H9 (cell line): ENCODE measurements at regions not wholly inside any gene's neighbourhood (a gene's known extent, or its start where the extent isn't known, plus 50 kb on each side); places are given as distances from the start of the nearest gene placed in this dataset.

Experiments used
- DNase-seq: peaks from one replicate; pipeline ENCODE4 v3.0.0-alpha.2; 2017
- H2AFZ ChIP-seq: one replicate; pipeline ENCODE4 v1.6.1; 2013; ENCODE audit warnings: mild to moderate bottlenecking, low read length, control low read depth, moderate library complexity
- H2AK5ac ChIP-seq: 2 replicates; pipeline ENCODE4 v1.6.1; 2013; ENCODE audit warnings: low read length, control low read depth, mixed read lengths; ENCODE audit not compliant: insufficient read length
- H2BK120ac ChIP-seq: one replicate; pipeline ENCODE4 v1.6.1; 2013; ENCODE audit warnings: low read depth, mild to moderate bottlenecking, low read length, control low read depth, inconsistent platforms; ENCODE audit not compliant: poor library complexity, severe bottlenecking
- H2BK12ac ChIP-seq: 2 replicates; pipeline ENCODE4 v1.6.1; 2013; ENCODE audit warnings: low read length, control low read depth, mixed read lengths, low read depth; ENCODE audit not compliant: insufficient read length
- H2BK15ac ChIP-seq: 2 replicates; pipeline ENCODE4 v1.6.1; 2013; ENCODE audit warnings: low read depth, low read length, control low read depth
- H2BK20ac ChIP-seq: one replicate; pipeline ENCODE4 v1.6.1; 2013; ENCODE audit warnings: low read depth, mild to moderate bottlenecking, low read length, control low read depth, inconsistent platforms; ENCODE audit not compliant: poor library complexity, severe bottlenecking
- H2BK5ac ChIP-seq: 2 replicates; pipeline ENCODE4 v1.6.1; 2013; ENCODE audit warnings: low read length, control low read depth, mixed read lengths; ENCODE audit not compliant: insufficient read length
- H3K14ac ChIP-seq: 2 replicates; pipeline ENCODE4 v1.6.1; 2013; ENCODE audit warnings: low read length, control low read depth; ENCODE audit not compliant: insufficient read depth
- H3K18ac ChIP-seq: 2 replicates; pipeline ENCODE4 v1.6.1; 2013; ENCODE audit warnings: low read depth, mild to moderate bottlenecking, mixed read lengths, low read length, control low read depth; ENCODE audit not compliant: insufficient read length
- H3K23ac ChIP-seq: 2 replicates; pipeline ENCODE4 v1.6.1; 2013; ENCODE audit warnings: low read length, control low read depth, mixed read lengths, low read depth; ENCODE audit not compliant: insufficient read length
- H3K23me2 ChIP-seq: 2 replicates; pipeline ENCODE4 v1.6.1; 2013; ENCODE audit warnings: low read depth, mild to moderate bottlenecking, mixed read lengths, low read length, control low read depth; ENCODE audit not compliant: insufficient read length, poor library complexity, severe bottlenecking
- H3K27ac ChIP-seq: 2 replicates; pipeline ENCODE4 v1.5.1; 2013; ENCODE audit warnings: low read length, control low read depth, mixed read lengths, low read depth; ENCODE audit not compliant: insufficient read length
- H3K27me3 ChIP-seq: 2 replicates; pipeline ENCODE4 v1.6.1; 2013; ENCODE audit warnings: low read length, control low read depth, inconsistent platforms; ENCODE audit not compliant: insufficient read depth
- H3K4ac ChIP-seq: 2 replicates; pipeline ENCODE4 v1.6.1; 2013; ENCODE audit warnings: low read depth, mild to moderate bottlenecking, control low read depth, inconsistent platforms, low read length, moderate library complexity
- H3K4me1 ChIP-seq: 2 replicates; pipeline ENCODE4 v1.6.1; 2013; ENCODE audit warnings: low read length, control low read depth, inconsistent platforms; ENCODE audit not compliant: insufficient read depth
- H3K4me2 ChIP-seq: 2 replicates; pipeline ENCODE4 v1.6.1; 2013; ENCODE audit warnings: low read length, control low read depth, mixed read lengths; ENCODE audit not compliant: insufficient read length, insufficient read depth
- H3K56ac ChIP-seq: 2 replicates; pipeline ENCODE4 v1.6.1; 2013; ENCODE audit warnings: low read depth, mild to moderate bottlenecking, mixed read lengths, low read length, control low read depth; ENCODE audit not compliant: insufficient read length
- H3K79me1 ChIP-seq: 2 replicates; pipeline ENCODE4 v1.6.1; 2013; ENCODE audit warnings: low read depth, mild to moderate bottlenecking, moderate library complexity, low read length, control low read depth, inconsistent platforms; ENCODE audit not compliant: insufficient read depth, poor library complexity, severe bottlenecking
- H3K79me2 ChIP-seq: 2 replicates; pipeline ENCODE4 v1.6.1; 2013; ENCODE audit warnings: low read length, control low read depth, inconsistent platforms; ENCODE audit not compliant: insufficient read depth
- H3K9ac ChIP-seq: 2 replicates; pipeline ENCODE4 v1.6.1; 2013; ENCODE audit warnings: low read length, control low read depth, mixed read lengths; ENCODE audit not compliant: insufficient read length; ENCODE audit errors: extremely low read depth
- H3K9me3 ChIP-seq: one replicate; pipeline ENCODE4 v1.6.1; 2013; ENCODE audit warnings: low read depth, low read length, inconsistent platforms; ENCODE audit not compliant: control insufficient read depth
- H3T11ph ChIP-seq: one replicate; pipeline ENCODE4 v1.6.1; 2013; ENCODE audit warnings: mild to moderate bottlenecking, low read length, control low read depth, inconsistent platforms
- H4K20me1 ChIP-seq: one replicate; pipeline ENCODE4 v1.6.1; 2013; ENCODE audit not compliant: control insufficient read depth, insufficient read length, insufficient read depth
- H4K5ac ChIP-seq: 2 replicates; pipeline ENCODE4 v1.6.1; 2013; ENCODE audit warnings: low read depth, mild to moderate bottlenecking, mixed read lengths, low read length, control low read depth; ENCODE audit not compliant: insufficient read length
- H4K8ac ChIP-seq: replicated peaks from 2 replicates; pipeline ENCODE4 v1.6.1; 2013; ENCODE audit warnings: low read length, control low read depth, mixed read lengths, low read depth; ENCODE audit not compliant: insufficient read length
- H4K91ac ChIP-seq: 2 replicates; pipeline ENCODE4 v1.6.1; 2013; ENCODE audit warnings: low read depth, mild to moderate bottlenecking, moderate library complexity, mixed read lengths, low read length, control low read depth; ENCODE audit not compliant: insufficient read length
- H3K27ac Mint-ChIP-seq, 3 experiments: 2 replicates in 2 of 3; 3 replicates in 1 of 3; pipeline ENCODE4 v1.8.0; 2020 to 2021; ENCODE audit warnings: mixed read lengths in 3 of 3, mild to moderate bottlenecking in 1 of 3, moderate library complexity in 1 of 3
- H3K27me3 Mint-ChIP-seq: 2 replicates; pipeline ENCODE4 v1.8.0; 2021; ENCODE audit warnings: low read depth, mild to moderate bottlenecking, moderate library complexity, mixed read lengths
- H3K36me3 Mint-ChIP-seq, 3 experiments: 2 replicates in 2 of 3; 3 replicates in 1 of 3; pipeline ENCODE4 v1.8.0; 2020 to 2021; ENCODE audit warnings: low read depth in 3 of 3, mixed read lengths in 3 of 3; ENCODE audit not compliant: insufficient read depth in 1 of 3
- H3K4me1 Mint-ChIP-seq, 2 experiments: 2 replicates each; pipeline ENCODE4 v1.8.0; 2020; ENCODE audit warnings: mixed read lengths in 2 of 2
- H3K4me3 Mint-ChIP-seq, 2 experiments: 2 replicates in 1 of 2; 3 replicates in 1 of 2; pipeline ENCODE4 v1.8.0; 2020 to 2021; ENCODE audit warnings: mild to moderate bottlenecking in 2 of 2, mixed read lengths in 2 of 2, moderate library complexity in 1 of 2
- H3K9me3 Mint-ChIP-seq, 2 experiments: 2 replicates in 1 of 2; 3 replicates in 1 of 2; pipeline ENCODE4 v1.8.0; 2020; ENCODE audit warnings: mild to moderate bottlenecking in 2 of 2, mixed read lengths in 2 of 2, moderate library complexity in 1 of 2
- WGBS: extraction: QIAGEN DNeasy Blood & Tissue Kit; methylation state at CpG from one replicate; pipeline ENCODE4 v1.1.7; 2013; ENCODE audit warnings: missing lambda C conversion rate, low lambda C conversion rate, mixed read lengths; ENCODE audit not compliant: insufficient read length; ENCODE audit errors: extremely low coverage; 5-methylcytosine and 5-hydroxymethylcytosine counted together
- TF ChIP-seq, protein P1 (sequence below): fragments of 200-600 bp; sonication (generic); conservative IDR thresholded peaks from 3 replicates; pipeline ENCODE4 v1.8.0; 2021; ENCODE audit warnings: antibody characterized with exemption, mild to moderate bottlenecking

GRCh38 chr18:78547817-78548216, 431.8 kb upstream of the SALL3 start:
- H3K56ac ChIP-seq: no peak overlapping the region
- H3K9me3 ChIP-seq: no peaks in the 10 kb centered on the region
- no peak overlapping the region for H3K14ac ChIP-seq
- no peaks in the 10 kb centered on the region for H3K4me1 ChIP-seq
- H2BK12ac ChIP-seq: no peak overlapping the region
- Mint-ChIP-seq H3K9me3 (peaks cover 12 to 13% of the 10 kb centered on the region in 2 experiments), H3K36me3 (peaks cover 0 to 9% (median 3%) of the 10 kb centered on the region in 3 experiments; a peak in 3 of 7 replicates), H3K4me1 (peaks cover 0 to under 1% of the 10 kb centered on the region in 2 experiments; a peak in 2 of 4 replicates), H3K27me3 (no peaks in the 10 kb centered on the region), H3K4me3 (no peak overlapping the region), H3K27ac (no peak overlapping the region)
- no peak overlapping the region for H3K27ac ChIP-seq
- no peak overlapping the region for H2AK5ac ChIP-seq
- no peaks in the 10 kb centered on the region for H3K79me2 ChIP-seq
- no peak overlapping the region for H2BK15ac ChIP-seq
- H2BK20ac ChIP-seq: no peak overlapping the region
- no peak overlapping the region for H4K8ac ChIP-seq
- TF ChIP-seq, protein P1, sequence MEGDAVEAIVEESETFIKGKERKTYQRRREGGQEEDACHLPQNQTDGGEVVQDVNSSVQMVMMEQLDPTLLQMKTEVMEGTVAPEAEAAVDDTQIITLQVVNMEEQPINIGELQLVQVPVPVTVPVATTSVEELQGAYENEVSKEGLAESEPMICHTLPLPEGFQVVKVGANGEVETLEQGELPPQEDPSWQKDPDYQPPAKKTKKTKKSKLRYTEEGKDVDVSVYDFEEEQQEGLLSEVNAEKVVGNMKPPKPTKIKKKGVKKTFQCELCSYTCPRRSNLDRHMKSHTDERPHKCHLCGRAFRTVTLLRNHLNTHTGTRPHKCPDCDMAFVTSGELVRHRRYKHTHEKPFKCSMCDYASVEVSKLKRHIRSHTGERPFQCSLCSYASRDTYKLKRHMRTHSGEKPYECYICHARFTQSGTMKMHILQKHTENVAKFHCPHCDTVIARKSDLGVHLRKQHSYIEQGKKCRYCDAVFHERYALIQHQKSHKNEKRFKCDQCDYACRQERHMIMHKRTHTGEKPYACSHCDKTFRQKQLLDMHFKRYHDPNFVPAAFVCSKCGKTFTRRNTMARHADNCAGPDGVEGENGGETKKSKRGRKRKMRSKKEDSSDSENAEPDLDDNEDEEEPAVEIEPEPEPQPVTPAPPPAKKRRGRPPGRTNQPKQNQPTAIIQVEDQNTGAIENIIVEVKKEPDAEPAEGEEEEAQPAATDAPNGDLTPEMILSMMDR: no peak
- H3K79me1 ChIP-seq: no peaks in the 10 kb centered on the region
- H3K18ac ChIP-seq: no peak overlapping the region
- H4K20me1 ChIP-seq: no peaks in the 10 kb centered on the region
- no peak overlapping the region for H3K9ac ChIP-seq
- no peak overlapping the region for H2BK5ac ChIP-seq
- H4K91ac ChIP-seq: no peak overlapping the region
- no CpG with 5 or more reads among the region's 19 CpGs for WGBS
- no peak overlapping the region for H3T11ph ChIP-seq
- no peak for DNase-seq
- no peak overlapping the region for H4K5ac ChIP-seq
- no peak overlapping the region for H3K23ac ChIP-seq
- no peaks in the 10 kb centered on the region for H3K23me2 ChIP-seq
- no peak overlapping the region for H3K4me2 ChIP-seq
- H3K27me3 ChIP-seq: no peaks in the 10 kb centered on the region
- H2AFZ ChIP-seq: no peak overlapping the region
- H2BK120ac ChIP-seq: no peak overlapping the region
- H3K4ac ChIP-seq: no peak overlapping the region
